Smooth muscle cell (in vitro differentiated cells): ENCODE measurements at regions not wholly inside any gene's neighbourhood (a gene's known extent, or its start where the extent isn't known, plus 50 kb on each side); places are given as distances from the start of the nearest gene placed in this dataset.
A peak's percentile ranks its signal among the peaks of the same experiment; 100 is the strongest.

Source experiments
- DNase-seq: peaks from one replicate; lab custom pipeline; 2025; ENCODE audit not compliant: unreplicated experiment; lab: John Stamatoyannopoulos, UW
- H2AFZ ChIP-seq: fragments of 200-600 bp; sonication (generic); 2 replicates; pipeline ENCODE4 v1.6.0; 2016; ENCODE audit warnings: antibody characterized with exemption, low read depth, mild to moderate bottlenecking
- H3F3A ChIP-seq: fragments of 200-600 bp; sonication (generic); 2 replicates; pipeline ENCODE4 v1.6.0; 2017; ENCODE audit warnings: antibody characterized with exemption, low read depth
- H3K27ac ChIP-seq: fragments of 200-600 bp; sonication (generic); 2 replicates; pipeline ENCODE4 v1.5.1; 2016; ENCODE audit warnings: low read depth, mild to moderate bottlenecking
- H3K27me3 ChIP-seq: fragments of 200-600 bp; sonication (generic); 2 replicates; pipeline ENCODE4 v1.6.1; 2016; ENCODE audit warnings: low read depth, mild to moderate bottlenecking
- H3K36me3 ChIP-seq: fragments of 200-600 bp; sonication (generic); 2 replicates; pipeline ENCODE4 v1.5.1; 2016; ENCODE audit warnings: low read depth
- H3K4me1 ChIP-seq: fragments of 200-600 bp; sonication (generic); 2 replicates; pipeline ENCODE4 v1.5.1; 2016; ENCODE audit warnings: low read depth
- H3K4me2 ChIP-seq: fragments of 200-600 bp; sonication (generic); 2 replicates; pipeline ENCODE4 v1.6.0; 2016; ENCODE audit warnings: mild to moderate bottlenecking
- H3K4me3 ChIP-seq: fragments of 200-600 bp; sonication (generic); 2 replicates; pipeline ENCODE4 v1.5.1; 2016; ENCODE audit warnings: mild to moderate bottlenecking
- H3K79me2 ChIP-seq: fragments of 200-600 bp; sonication (generic); 2 replicates; pipeline ENCODE4 v1.6.0; 2016; ENCODE audit warnings: low read depth, mild to moderate bottlenecking
- H3K9ac ChIP-seq: fragments of 200-600 bp; sonication (generic); 2 replicates; pipeline ENCODE4 v1.6.0; 2016; ENCODE audit warnings: low read depth
- H3K9me3 ChIP-seq: fragments of 200-600 bp; sonication (generic); replicated peaks from 2 replicates; pipeline ENCODE4 v1.5.1; 2016; ENCODE audit warnings: low read depth
- H4K20me1 ChIP-seq: fragments of 200-600 bp; sonication (generic); 2 replicates; pipeline ENCODE4 v1.6.0; 2016; ENCODE audit warnings: low read depth
- WGBS: methylation state at CpG from one replicate; pipeline ENCODE4 v1.1.7; 2016; ENCODE audit warnings: low lambda C conversion rate; 5-methylcytosine and 5-hydroxymethylcytosine counted together
- TF ChIP-seq, protein P1 (sequence below): fragments of 200-600 bp; sonication (generic); IDR thresholded peaks from 2 replicates; pipeline ENCODE4 v1.5.1; 2017; ENCODE audit warnings: borderline replicate concordance, mild to moderate bottlenecking, antibody characterized with exemption; ENCODE audit not compliant: insufficient read depth, poor library complexity, severe bottlenecking

DNA sequence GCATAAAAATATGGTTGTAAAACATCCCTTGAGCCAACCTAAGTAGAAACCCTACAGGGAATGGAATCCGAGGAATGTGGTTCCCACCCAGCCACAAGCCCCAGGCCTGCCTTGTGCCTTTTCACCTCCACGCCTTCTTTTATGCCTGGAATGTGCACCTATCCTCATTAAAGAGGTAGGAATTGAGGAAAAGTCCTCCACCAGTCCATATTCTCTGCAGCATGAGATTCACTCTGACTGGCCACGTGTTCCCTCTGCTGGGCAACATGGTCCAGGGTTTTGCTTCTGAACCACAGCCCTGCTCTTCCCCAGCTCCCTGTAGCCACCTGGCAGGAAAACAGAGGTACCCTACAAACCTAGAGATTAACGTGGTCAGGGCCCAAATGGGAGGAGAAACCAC, 787.9 kb upstream of the RAB6C start:
- Histone ChIP-seq H4K20me1 (no peaks in the 10 kb centered on the region), H3K79me2 (no peaks in the 10 kb centered on the region), H3K27ac (no peak overlapping the region), H2AFZ (no peak overlapping the region), H3K9me3 (no peaks in the 10 kb centered on the region), H3K4me2 (no peak overlapping the region), H3K27me3 (no peaks in the 10 kb centered on the region), H3K4me1 (no peaks in the 10 kb centered on the region), H3K36me3 (no peaks in the 10 kb centered on the region), H3F3A (no peaks in the 10 kb centered on the region), H3K4me3 (no peak overlapping the region), H3K9ac (no peak overlapping the region)
- 38% methylated on average over 4 of the region's 4 CpGs for WGBS
- DNase-seq: no peak
- TF ChIP-seq, protein P1, sequence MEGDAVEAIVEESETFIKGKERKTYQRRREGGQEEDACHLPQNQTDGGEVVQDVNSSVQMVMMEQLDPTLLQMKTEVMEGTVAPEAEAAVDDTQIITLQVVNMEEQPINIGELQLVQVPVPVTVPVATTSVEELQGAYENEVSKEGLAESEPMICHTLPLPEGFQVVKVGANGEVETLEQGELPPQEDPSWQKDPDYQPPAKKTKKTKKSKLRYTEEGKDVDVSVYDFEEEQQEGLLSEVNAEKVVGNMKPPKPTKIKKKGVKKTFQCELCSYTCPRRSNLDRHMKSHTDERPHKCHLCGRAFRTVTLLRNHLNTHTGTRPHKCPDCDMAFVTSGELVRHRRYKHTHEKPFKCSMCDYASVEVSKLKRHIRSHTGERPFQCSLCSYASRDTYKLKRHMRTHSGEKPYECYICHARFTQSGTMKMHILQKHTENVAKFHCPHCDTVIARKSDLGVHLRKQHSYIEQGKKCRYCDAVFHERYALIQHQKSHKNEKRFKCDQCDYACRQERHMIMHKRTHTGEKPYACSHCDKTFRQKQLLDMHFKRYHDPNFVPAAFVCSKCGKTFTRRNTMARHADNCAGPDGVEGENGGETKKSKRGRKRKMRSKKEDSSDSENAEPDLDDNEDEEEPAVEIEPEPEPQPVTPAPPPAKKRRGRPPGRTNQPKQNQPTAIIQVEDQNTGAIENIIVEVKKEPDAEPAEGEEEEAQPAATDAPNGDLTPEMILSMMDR: peak; percentile 22

GRCh38 chr2:129192117-129192516, 787.3 kb upstream of the RAB6C start:
- Histone ChIP-seq H3F3A (no peaks in the 10 kb centered on the region), H4K20me1 (no peaks in the 10 kb centered on the region), H3K27me3 (no peaks in the 10 kb centered on the region), H3K4me2 (no peak overlapping the region), H3K79me2 (no peaks in the 10 kb centered on the region), H3K27ac (no peak overlapping the region), H3K9me3 (no peaks in the 10 kb centered on the region), H3K9ac (no peak overlapping the region), H2AFZ (no peak overlapping the region), H3K4me3 (no peak overlapping the region), H3K4me1 (no peaks in the 10 kb centered on the region), H3K36me3 (no peaks in the 10 kb centered on the region)
- 97% methylated on average over 5 of the region's 5 CpGs for WGBS
- TF ChIP-seq, protein P1: peak; percentile 7
- no peak for DNase-seq

- H3K27me3 ChIP-seq: no peaks in the 10 kb centered on the region
- H3K9ac ChIP-seq: no peak overlapping the region
- no peaks in the 10 kb centered on the region for H4K20me1 ChIP-seq
- no peak overlapping the region for H3K4me3 ChIP-seq
- TF ChIP-seq, protein P1: no peak
- H3F3A ChIP-seq: no peaks in the 10 kb centered on the region
- no peaks in the 10 kb centered on the region for H3K79me2 ChIP-seq
- WGBS: 83% methylated on average over 8 of the region's 8 CpGs
- H3K4me2 ChIP-seq: no peak overlapping the region
- DNase-seq: no peak
- H3K4me1 ChIP-seq: no peaks in the 10 kb centered on the region
- no peak overlapping the region for H3K27ac ChIP-seq
- no peaks in the 10 kb centered on the region for H3K36me3 ChIP-seq
- no peaks in the 10 kb centered on the region for H3K9me3 ChIP-seq
- no peak overlapping the region for H2AFZ ChIP-seq
These were observed 786.6 kb upstream of the RAB6C start for GRCh38 chr2:129192841-129193253.

DNA sequence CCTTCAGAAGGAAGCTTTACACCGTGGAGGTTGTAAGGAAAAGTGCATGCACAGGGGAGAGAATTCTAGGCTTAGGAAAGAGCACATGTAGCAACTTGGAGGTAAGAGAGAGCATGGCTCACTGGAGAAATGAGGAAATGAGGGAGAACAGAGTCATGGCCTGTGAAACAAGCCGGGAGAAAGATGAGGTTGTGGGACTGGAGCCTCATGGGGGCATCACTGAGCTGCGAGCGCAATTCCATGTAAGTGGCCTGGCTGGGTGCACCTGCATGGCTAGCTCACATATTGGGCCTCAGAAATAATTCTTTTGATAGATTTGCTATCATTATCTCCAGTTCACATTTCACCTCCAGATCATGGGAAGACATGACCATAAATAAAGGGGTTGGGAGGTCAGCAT, 785.5 kb upstream of the RAB6C start:
- TF ChIP-seq, protein P1: no peak
- Histone ChIP-seq H3K27me3 (no peaks in the 10 kb centered on the region), H3K4me2 (no peak overlapping the region), H2AFZ (no peak overlapping the region), H3K27ac (no peak overlapping the region), H3K9ac (no peak overlapping the region), H3F3A (no peaks in the 10 kb centered on the region), H4K20me1 (no peaks in the 10 kb centered on the region), H3K9me3 (no peaks in the 10 kb centered on the region), H3K79me2 (no peaks in the 10 kb centered on the region), H3K4me3 (no peak overlapping the region), H3K4me1 (no peaks in the 10 kb centered on the region), H3K36me3 (no peaks in the 10 kb centered on the region)
- 65% methylated on average over 4 of the region's 4 CpGs for WGBS
- no peak for DNase-seq
